ENCODE measurements at regions not wholly inside any gene's neighbourhood (a gene's known extent, or its start where the extent isn't known, plus 50 kb on each side); places are given as distances from the start of the nearest gene placed in this dataset.

DNA sequence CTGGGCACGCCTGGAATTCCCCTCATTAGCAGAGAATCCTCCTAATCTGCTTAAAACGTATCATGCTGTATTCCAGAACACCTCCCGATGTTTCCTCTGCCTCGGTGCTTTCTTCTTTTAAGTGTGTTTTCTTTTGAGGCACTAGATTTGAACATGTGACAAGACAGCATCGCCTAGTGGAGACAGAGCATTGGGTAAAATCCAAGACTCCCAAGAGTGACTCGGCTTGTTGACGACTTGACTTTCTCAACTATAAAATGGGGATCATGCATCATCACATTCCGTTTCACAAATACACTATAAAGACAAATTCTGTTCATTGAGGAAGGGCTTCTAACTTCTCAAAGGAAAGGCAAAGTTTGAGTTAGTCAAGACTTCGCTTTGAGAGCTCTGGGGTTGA, 105.6 kb upstream of the RNF32 start:
- TF ChIP-seq CEBPG (CRISPR knock-in tag; IDR thresholded peaks at IDR 0.05) = no peak
- TF ChIP-seq, protein P1, sequence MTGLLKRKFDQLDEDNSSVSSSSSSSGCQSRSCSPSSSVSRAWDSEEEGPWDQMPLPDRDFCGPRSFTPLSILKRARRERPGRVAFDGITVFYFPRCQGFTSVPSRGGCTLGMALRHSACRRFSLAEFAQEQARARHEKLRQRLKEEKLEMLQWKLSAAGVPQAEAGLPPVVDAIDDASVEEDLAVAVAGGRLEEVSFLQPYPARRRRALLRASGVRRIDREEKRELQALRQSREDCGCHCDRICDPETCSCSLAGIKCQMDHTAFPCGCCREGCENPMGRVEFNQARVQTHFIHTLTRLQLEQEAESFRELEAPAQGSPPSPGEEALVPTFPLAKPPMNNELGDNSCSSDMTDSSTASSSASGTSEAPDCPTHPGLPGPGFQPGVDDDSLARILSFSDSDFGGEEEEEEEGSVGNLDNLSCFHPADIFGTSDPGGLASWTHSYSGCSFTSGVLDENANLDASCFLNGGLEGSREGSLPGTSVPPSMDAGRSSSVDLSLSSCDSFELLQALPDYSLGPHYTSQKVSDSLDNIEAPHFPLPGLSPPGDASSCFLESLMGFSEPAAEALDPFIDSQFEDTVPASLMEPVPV (CRISPR knock-in tag; IDR thresholded peaks at IDR 0.05) = no peak
- no peak for TF ChIP-seq ETV6 (CRISPR knock-in tag; conservative IDR thresholded peaks at IDR 0.05)
- no peak for TF ChIP-seq ZNF382 (CRISPR knock-in tag; IDR thresholded peaks at IDR 0.05; ENCODE audit: borderline replicate concordance)
- TF ChIP-seq, protein P2, sequence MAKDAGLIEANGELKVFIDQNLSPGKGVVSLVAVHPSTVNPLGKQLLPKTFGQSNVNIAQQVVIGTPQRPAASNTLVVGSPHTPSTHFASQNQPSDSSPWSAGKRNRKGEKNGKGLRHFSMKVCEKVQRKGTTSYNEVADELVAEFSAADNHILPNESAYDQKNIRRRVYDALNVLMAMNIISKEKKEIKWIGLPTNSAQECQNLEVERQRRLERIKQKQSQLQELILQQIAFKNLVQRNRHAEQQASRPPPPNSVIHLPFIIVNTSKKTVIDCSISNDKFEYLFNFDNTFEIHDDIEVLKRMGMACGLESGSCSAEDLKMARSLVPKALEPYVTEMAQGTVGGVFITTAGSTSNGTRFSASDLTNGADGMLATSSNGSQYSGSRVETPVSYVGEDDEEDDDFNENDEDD (CRISPR knock-in tag; IDR thresholded peaks at IDR 0.05; ENCODE audit: borderline replicate concordance) = no peak
- TF ChIP-seq, protein P3, sequence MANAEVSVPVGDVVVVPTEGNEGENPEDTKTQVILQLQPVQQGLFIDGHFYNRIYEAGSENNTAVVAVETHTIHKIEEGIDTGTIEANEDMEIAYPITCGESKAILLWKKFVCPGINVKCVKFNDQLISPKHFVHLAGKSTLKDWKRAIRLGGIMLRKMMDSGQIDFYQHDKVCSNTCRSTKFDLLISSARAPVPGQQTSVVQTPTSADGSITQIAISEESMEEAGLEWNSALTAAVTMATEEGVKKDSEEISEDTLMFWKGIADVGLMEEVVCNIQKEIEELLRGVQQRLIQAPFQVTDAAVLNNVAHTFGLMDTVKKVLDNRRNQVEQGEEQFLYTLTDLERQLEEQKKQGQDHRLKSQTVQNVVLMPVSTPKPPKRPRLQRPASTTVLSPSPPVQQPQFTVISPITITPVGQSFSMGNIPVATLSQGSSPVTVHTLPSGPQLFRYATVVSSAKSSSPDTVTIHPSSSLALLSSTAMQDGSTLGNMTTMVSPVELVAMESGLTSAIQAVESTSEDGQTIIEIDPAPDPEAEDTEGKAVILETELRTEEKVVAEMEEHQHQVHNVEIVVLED (CRISPR knock-in tag; IDR thresholded peaks at IDR 0.05; ENCODE audit: borderline replicate concordance) = no peak
- TF ChIP-seq HNF1B (CRISPR knock-in tag; IDR thresholded peaks at IDR 0.05) = no peak
- no peak for TF ChIP-seq NFKB2 (CRISPR knock-in tag; IDR thresholded peaks at IDR 0.05; ENCODE audit: borderline replicate concordance)
- no peak for TF ChIP-seq ZFP82 (CRISPR knock-in tag; IDR thresholded peaks at IDR 0.05; ENCODE audit: borderline replicate concordance)
- TF ChIP-seq, protein P4, sequence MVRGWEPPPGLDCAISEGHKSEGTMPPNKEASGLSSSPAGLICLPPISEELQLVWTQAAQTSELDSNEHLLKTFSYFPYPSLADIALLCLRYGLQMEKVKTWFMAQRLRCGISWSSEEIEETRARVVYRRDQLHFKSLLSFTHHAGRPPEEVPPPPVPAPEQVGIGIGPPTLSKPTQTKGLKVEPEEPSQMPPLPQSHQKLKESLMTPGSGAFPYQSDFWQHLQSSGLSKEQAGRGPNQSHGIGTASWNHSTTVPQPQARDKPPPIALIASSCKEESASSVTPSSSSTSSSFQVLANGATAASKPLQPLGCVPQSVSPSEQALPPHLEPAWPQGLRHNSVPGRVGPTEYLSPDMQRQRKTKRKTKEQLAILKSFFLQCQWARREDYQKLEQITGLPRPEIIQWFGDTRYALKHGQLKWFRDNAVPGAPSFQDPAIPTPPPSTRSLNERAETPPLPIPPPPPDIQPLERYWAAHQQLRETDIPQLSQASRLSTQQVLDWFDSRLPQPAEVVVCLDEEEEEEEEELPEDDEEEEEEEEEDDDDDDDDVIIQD (CRISPR knock-in tag; IDR thresholded peaks at IDR 0.05; ENCODE audit: low read depth) = no peak
- TF ChIP-seq KDM6A (CRISPR knock-in tag; IDR thresholded peaks at IDR 0.05; ENCODE audit: low read depth) = no peak
- TF ChIP-seq ZNF777 (CRISPR knock-in tag; IDR thresholded peaks at IDR 0.05) = no peak
- no peak for TF ChIP-seq KDM3A (CRISPR knock-in tag; IDR thresholded peaks at IDR 0.05; ENCODE audit: low read depth)
- no TSS peak for BruUV-seq (replicated peaks)
- ChIA-PET CTCF (ENCODE audit: low intra/inter-chr PET ratio, low total read pairs) (no interaction called here), POLR2A (no interaction called here)
- Histone ChIP-seq H3K27ac (ENCODE audit: extremely low read length, insufficient read depth, low read length) (no peak overlapping the region), H3K79me2 (ENCODE audit: insufficient read depth, low read length) (no peaks in the 10 kb centered on the region), H3K9me3 (ENCODE audit: low read length) (no peaks in the 10 kb centered on the region), H3K36me3 (replicated peaks in 1 of 2; ENCODE audit: control insufficient read depth in 1 of 2, insufficient read depth in 2 of 2, low read length in 2 of 2) (no peaks in the 10 kb centered on the region), H2AFZ (ENCODE audit: low read length) (no peak overlapping the region), H3K4me1 (ENCODE audit: insufficient read depth, low read length) (peaks cover 23% of the 10 kb centered on the region), H3K4me2 (ENCODE audit: low read depth, low read length) (no peak overlapping the region), H4K20me1 (ENCODE audit: insufficient read depth, low read length) (no peaks in the 10 kb centered on the region), H3K9ac (ENCODE audit: insufficient read depth, low read depth, low read length) (no peak overlapping the region), H3K4me3 (replicated peaks in 1 of 3; ENCODE audit: insufficient read depth in 1 of 3, low read depth in 2 of 3, low read length in 3 of 3) (no peak overlapping the region), H3K27me3 (ENCODE audit: control insufficient read depth in 1 of 2, insufficient read depth in 2 of 2, low read length in 2 of 2) (no peaks in the 10 kb centered on the region)
- WGBS (ENCODE audit: low lambda C conversion rate) = 92% methylated on average over 9 of the region's 9 CpGs
- no peak for DNase-seq (ENCODE audit: low spot score)
- no peak for FAIRE-seq
- intact Hi-C loops (cut with micrococcal nuclease; ENCODE audit: unreplicated experiment) (no loop called here), in situ Hi-C loops (cut with HindIII; ENCODE audit: extremely low pct_ligation_motif_present, low pct_unique_long_range_greater_than_20kb) (no loop called here)
- no peak for ATAC-seq

Data from HepG2 (cell line).